HG03342 (cell line): ENCODE measurements at regions not wholly inside any gene's neighbourhood (a gene's known extent, or its start where the extent isn't known, plus 50 kb on each side); places are given as distances from the start of the nearest gene placed in this dataset.
"Not testable (repeated sequence)": the region's sequence is repeated elsewhere in the genome, so short reads cannot be mapped to it uniquely, and the experiment has no call there.

ENCODE experiments used
- ATAC-seq: cut with Tn5 transposase; IDR thresholded peaks from one replicate; pipeline ENCODE4 v1.9.1; 2021; ENCODE audit warnings: mild to moderate bottlenecking, moderate library complexity; ENCODE audit not compliant: unreplicated experiment

GRCh38 chr4:111113591-111113990 lies 490.7 kb upstream of the PITX2 start:
- no peak for ATAC-seq

GRCh38 chr4:111115881-111116280 lies 493.0 kb upstream of the PITX2 start:
- ATAC-seq: no peak

- no peak for ATAC-seq
Observed at GRCh38 chr4:111120191-111120590, 497.3 kb upstream of the PITX2 start.

GRCh38 chr4:111126340-111126739 lies 503.5 kb upstream of the PITX2 start:
- ATAC-seq: no peak

GRCh38 chr4:111127841-111128240 lies 505.0 kb upstream of the PITX2 start:
- ATAC-seq: no peak

GRCh38 chr4:111128327-111128726 lies 505.4 kb upstream of the PITX2 start:
- peak; percentile 52 for ATAC-seq

GRCh38 chr4:111136438-111136837 lies 513.6 kb upstream of the PITX2 start:
- no peak for ATAC-seq

- no peak for ATAC-seq
Observed at GRCh38 chr4:111136967-111137366, 514.1 kb upstream of the PITX2 start.

GRCh38 chr4:111143510-111143909 lies 520.6 kb upstream of the PITX2 start:
- no peak for ATAC-seq

- ATAC-seq: no peak
Observed at GRCh38 chr4:111154934-111155333, 532.1 kb upstream of the PITX2 start.

- not testable (repeated sequence) for ATAC-seq
Observed at GRCh38 chr4:111164556-111164955, 541.7 kb upstream of the PITX2 start.

GRCh38 chr4:111174331-111174730 lies 551.5 kb upstream of the PITX2 start:
- ATAC-seq: no peak

GRCh38 chr4:111178231-111178630 lies 555.4 kb upstream of the PITX2 start:
- no peak for ATAC-seq

GRCh38 chr4:111187108-111187507 lies 564.2 kb upstream of the PITX2 start:
- no peak for ATAC-seq

- ATAC-seq: no peak
Observed at GRCh38 chr4:111198446-111198845, 575.6 kb upstream of the PITX2 start.

GRCh38 chr4:111204797-111205196 lies 581.9 kb upstream of the PITX2 start:
- ATAC-seq: no peak

- no peak for ATAC-seq
Observed at GRCh38 chr4:111208970-111209369, 586.1 kb upstream of the PITX2 start.

GRCh38 chr4:111209706-111210105 lies 586.8 kb upstream of the PITX2 start:
- no peak for ATAC-seq

- no peak for ATAC-seq
Observed at GRCh38 chr4:111210595-111210994, 587.7 kb upstream of the PITX2 start.

- ATAC-seq: no peak
Observed at GRCh38 chr4:111213531-111213930, 590.7 kb upstream of the PITX2 start.

GRCh38 chr4:111214371-111214770 lies 591.5 kb upstream of the PITX2 start:
- no peak for ATAC-seq

- ATAC-seq: no peak
Observed at GRCh38 chr4:111215755-111216154, 592.9 kb upstream of the PITX2 start.

GRCh38 chr4:111216791-111217190 lies 593.9 kb upstream of the PITX2 start:
- no peak for ATAC-seq

GRCh38 chr4:111221371-111221770 lies 598.5 kb upstream of the PITX2 start:
- ATAC-seq: no peak
